ENCODE measurements at regions not wholly inside any gene's neighbourhood (a gene's known extent, or its start where the extent isn't known, plus 50 kb on each side); places are given as distances from the start of the nearest gene placed in this dataset.

GRCh38 chr9:86521322-86521721 is 167.1 kb upstream of the TUT7 start:
- no peak for TF ChIP-seq CTCF (IDR thresholded peaks at IDR 0.05)

GRCh38 chr9:86519066-86519615 is 164.9 kb upstream of the TUT7 start:
- TF ChIP-seq CTCF (IDR thresholded peaks at IDR 0.05), result no peak

- no peak for TF ChIP-seq CTCF (IDR thresholded peaks at IDR 0.05)
Measured at GRCh38 chr9:86517475-86517874, 163.3 kb upstream of the TUT7 start.

- no peak for TF ChIP-seq CTCF (IDR thresholded peaks at IDR 0.05)
Measured at GRCh38 chr9:86516564-86516963, 162.4 kb upstream of the TUT7 start.

GRCh38 chr9:86515221-86515620 is 161.0 kb upstream of the TUT7 start:
- TF ChIP-seq CTCF (IDR thresholded peaks at IDR 0.05), result no peak

GRCh38 chr9:86513429-86513828 is 159.2 kb upstream of the TUT7 start:
- no peak for TF ChIP-seq CTCF (IDR thresholded peaks at IDR 0.05)

- no peak for TF ChIP-seq CTCF (IDR thresholded peaks at IDR 0.05)
Measured at GRCh38 chr9:86512929-86513328, 158.7 kb upstream of the TUT7 start.
